Kidney capillary endothelial cell (primary cell): ENCODE measurements at regions not wholly inside any gene's neighbourhood (a gene's known extent, or its start where the extent isn't known, plus 50 kb on each side); places are given as distances from the start of the nearest gene placed in this dataset.
"Not testable (repeated sequence)": the region's sequence is repeated elsewhere in the genome, so short reads cannot be mapped to it uniquely, and the experiment has no call there.

ENCODE experiments used
- DNase-seq: peaks from one replicate; pipeline ENCODE4 v3.0.0-alpha.2; 2018; ENCODE audit warnings: low spot score

GRCh38 chrX:83749736-83750135 is 111.2 kb upstream of the CYLC1 start:
- not testable (repeated sequence) for DNase-seq

DNA sequence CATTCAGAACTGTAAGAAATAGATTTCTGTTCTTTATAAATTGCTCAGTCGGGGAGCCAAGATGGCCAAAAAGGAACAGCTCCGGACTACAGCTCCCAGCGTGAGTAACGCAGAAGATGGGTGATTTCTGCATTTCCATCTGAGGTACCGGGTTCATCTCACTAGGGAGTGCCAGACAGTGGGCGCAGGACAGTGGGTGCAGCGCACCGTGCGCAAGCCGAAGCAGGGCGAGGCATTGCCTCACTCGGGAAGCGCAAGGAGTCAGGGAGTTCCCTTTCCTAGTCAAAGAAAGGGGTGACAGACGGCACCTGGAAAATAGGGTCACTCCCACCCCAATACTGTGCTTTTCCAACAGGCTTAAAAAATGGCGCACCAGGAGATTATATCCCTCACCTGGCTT is 110.5 kb upstream of the CYLC1 start:
- not testable (repeated sequence) for DNase-seq

DNA sequence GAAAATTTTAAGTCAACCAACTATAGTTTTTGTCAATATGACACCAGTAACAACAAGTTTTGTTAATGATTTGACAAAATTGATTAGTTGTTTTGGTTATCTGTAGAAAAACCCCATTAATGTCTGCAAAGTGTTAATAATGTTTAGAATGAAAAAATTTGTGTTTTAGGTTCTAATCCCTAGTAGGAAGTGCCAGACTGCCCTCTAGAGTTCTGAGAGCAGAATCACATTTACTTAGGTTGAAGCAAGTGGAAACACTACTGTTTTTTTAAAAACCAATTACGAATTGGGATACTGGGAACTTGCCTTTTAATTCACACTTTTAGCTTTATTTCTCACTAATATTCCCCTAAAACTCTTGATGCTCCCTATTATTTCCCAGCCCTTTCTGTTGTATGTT is 101.1 kb upstream of the CYLC1 start:
- DNase-seq = peak; percentile 0

DNA sequence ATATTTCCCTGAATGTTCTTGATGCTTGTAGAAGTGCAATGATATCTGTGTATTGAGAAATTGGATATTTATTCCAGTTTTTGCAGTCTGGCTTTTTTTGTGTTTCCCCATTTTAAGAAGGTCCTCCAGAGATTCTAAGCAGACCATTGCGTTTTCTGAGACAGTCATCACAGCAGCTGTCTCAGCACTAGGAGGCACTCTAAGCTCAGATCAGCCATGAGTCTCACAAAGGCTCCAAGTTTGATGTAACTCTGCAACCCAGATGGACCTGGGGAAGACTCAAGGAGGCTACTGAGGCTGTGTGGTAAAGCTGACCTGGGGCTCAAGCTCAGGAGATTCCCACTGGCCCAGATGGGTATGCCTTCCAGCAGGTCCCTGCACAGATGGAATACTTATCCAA is 89.3 kb upstream of the CYLC1 start:
- DNase-seq = no peak
